ENCODE measurements at regions not wholly inside any gene's neighbourhood (a gene's known extent, or its start where the extent isn't known, plus 50 kb on each side); places are given as distances from the start of the nearest gene placed in this dataset.

- TF ChIP-seq CTCF (IDR thresholded peaks at IDR 0.05) (no peak), POLR2A (IDR thresholded peaks at IDR 0.05) (no peak)
Observed at GRCh38 chr6:166825553-166826145, 130.7 kb downstream of the RNASET2 start.
